MG63 (cell line): ENCODE measurements at regions not wholly inside any gene's neighbourhood (a gene's known extent, or its start where the extent isn't known, plus 50 kb on each side); places are given as distances from the start of the nearest gene placed in this dataset.
"Not testable (repeated sequence)": the region's sequence is repeated elsewhere in the genome, so short reads cannot be mapped to it uniquely, and the experiment has no call there.

Experiments
- DNase-seq: peaks from one replicate; pipeline ENCODE4 v3.0.0-alpha.2; 2020
- H3K27me3 ChIP-seq: fragments of 250-450 bp; sonication (Bioruptor Pico); 2 replicates; pipeline ENCODE4 v1.5.1; 2020; ENCODE audit warnings: mild to moderate bottlenecking, moderate library complexity
- H3K36me3 ChIP-seq: fragments of 250-450 bp; sonication (Bioruptor Pico); 2 replicates; pipeline ENCODE4 v1.5.1; 2020; ENCODE audit warnings: mild to moderate bottlenecking, moderate library complexity
- H3K4me3 ChIP-seq: fragments of 250-450 bp; sonication (Bioruptor Pico); 2 replicates; pipeline ENCODE4 v1.5.1; 2020; ENCODE audit warnings: mild to moderate bottlenecking, moderate library complexity
- H3K9me3 ChIP-seq: fragments of 250-450 bp; sonication (Bioruptor Pico); 2 replicates; pipeline ENCODE4 v1.5.1; 2020; ENCODE audit warnings: mild to moderate bottlenecking, moderate library complexity

DNA sequence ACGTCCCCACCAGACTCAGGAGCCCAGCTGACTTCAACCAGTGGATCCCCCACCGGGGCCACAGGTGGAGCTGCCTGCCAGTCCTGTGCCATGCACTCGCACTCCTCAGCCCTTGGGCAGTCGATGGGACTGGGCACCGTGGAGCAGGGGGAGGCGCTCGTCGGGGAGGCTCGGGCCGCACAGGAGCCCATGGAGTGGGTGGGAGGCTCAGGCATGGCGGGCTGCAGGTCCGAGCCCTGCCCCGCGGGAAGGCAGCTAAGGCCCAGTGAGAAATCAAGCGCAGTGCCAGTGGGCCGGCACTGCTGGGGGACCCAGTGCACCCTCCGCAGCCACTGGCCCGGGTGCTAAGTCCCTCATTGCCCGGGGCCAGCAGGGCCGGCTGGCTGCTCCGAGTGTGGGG lies 52.3 kb upstream of the LRRC30 start:
- not testable (repeated sequence) for H3K27me3 ChIP-seq, H3K36me3 ChIP-seq, DNase-seq, H3K9me3 ChIP-seq, H3K4me3 ChIP-seq

DNA sequence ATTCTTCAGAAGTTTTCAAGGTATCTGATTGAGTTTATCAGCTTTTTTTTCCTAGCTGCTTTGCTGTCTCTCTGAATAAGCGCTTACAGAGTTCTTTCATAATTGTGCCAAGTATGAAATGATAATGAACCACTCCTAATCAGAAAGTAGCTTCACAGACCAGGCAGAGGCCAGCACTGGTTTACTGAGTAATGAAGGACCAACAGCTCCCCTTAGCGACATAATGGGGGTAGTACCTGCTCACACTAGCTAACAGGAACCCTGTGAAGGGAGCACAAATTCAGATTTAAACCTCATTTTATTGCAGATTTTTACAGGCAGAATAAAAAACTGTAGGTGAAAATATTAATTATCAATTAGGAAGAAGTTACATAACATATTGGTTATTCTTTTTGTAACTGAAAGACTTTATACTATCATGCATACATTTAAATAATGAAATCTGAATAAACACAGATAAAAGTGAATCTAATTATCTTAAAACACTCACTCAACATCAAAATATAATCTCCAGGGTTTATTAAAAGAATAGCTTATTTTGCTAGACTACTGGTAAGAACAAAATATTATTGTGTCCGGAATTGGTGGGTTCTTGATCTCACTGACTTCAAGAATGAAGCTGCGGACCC lies 53.7 kb upstream of the LRRC30 start:
- H3K27me3 ChIP-seq, result no peaks in the 10 kb centered on the region
- DNase-seq, result peak; percentile 23
- H3K4me3 ChIP-seq, result no peak overlapping the region
- no peaks in the 10 kb centered on the region for H3K9me3 ChIP-seq
- H3K36me3 ChIP-seq, result no peaks in the 10 kb centered on the region

DNA sequence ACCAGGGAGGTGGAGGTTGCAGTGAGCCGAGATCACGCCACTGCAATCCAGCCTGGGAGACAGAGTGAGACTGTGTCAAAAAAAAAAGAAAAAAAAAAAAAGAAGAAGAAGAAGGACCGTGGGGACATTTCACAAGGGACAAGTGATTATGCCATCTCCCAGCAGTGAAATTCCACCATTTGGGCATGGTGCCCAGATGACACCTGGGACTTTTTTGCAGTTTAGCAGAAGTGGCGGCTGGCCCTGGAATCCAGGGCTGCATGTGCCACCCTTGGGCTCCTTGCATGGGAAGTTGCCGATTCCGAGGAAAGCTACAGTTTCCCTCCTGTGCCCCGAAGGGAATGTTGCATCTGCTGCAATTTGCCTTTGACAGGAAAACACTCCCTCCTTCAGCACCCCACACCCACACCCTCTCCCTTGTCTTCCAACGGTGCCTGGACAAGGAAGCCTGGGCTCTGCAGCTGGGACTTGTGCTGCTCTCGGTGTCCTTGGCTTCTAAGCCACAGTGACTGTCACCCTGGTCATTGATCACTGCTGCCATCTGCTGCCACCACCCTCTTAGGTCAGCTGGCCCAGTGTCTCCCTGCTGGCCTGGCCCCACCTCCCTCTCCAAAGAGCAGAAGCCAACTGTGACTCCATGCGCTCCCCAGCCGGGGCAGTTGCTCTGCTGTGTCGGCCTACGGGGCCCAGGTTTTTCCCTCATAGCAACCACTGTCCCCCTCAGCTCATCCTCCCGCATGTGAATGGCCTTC lies 56.4 kb upstream of the LRRC30 start:
- Histone ChIP-seq H3K36me3 (no peaks in the 10 kb centered on the region), H3K4me3 (no peak overlapping the region), H3K9me3 (no peaks in the 10 kb centered on the region), H3K27me3 (no peaks in the 10 kb centered on the region)
- DNase-seq, result no peak

DNA sequence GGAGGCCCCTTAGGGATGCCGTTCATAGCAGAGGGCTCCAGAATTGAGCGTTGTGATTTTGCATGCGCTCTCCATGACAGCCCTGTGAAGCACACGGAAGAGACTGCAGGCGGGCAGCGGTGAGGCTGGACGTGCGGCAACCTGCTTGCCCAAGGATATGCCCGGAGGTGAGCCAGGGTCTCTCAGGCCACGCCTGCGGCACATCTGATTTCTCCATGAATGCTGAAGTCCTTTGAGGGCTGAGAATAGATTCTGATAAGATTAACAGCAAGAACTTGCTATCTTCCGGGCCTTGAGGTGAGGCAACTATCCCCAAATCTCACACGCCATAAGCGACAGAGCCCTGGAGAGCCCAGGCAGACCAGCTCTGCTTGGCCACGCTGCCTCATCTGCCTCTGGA lies 55.6 kb upstream of the LAMA1 start:
- no peaks in the 10 kb centered on the region for H3K9me3 ChIP-seq
- H3K27me3 ChIP-seq, result no peaks in the 10 kb centered on the region
- no peaks in the 10 kb centered on the region for H3K36me3 ChIP-seq
- DNase-seq, result no peak
- H3K4me3 ChIP-seq, result no peak overlapping the region

DNA sequence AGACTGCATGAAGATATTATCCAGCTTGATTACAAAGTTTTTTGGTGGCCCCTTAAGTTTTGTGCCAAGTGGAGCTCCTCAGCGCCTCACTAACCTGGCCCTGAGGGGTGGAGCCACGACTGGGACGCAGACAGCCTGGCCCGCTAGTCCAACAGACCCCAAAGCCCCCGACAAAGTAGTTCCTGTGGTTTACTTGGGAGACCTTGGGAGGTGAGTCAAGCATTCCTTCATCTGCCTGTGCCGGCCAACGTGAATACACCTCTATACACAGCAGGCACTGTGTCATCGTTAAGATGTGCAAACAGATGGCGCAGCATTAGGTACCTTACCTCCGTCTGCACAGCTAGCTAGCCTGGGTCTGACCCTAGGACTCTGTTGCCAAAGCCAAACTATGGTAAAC lies 55.0 kb upstream of the LAMA1 start:
- Histone ChIP-seq H3K4me3 (no peak overlapping the region), H3K27me3 (no peaks in the 10 kb centered on the region), H3K9me3 (no peaks in the 10 kb centered on the region), H3K36me3 (no peaks in the 10 kb centered on the region)
- DNase-seq, result no peak

DNA sequence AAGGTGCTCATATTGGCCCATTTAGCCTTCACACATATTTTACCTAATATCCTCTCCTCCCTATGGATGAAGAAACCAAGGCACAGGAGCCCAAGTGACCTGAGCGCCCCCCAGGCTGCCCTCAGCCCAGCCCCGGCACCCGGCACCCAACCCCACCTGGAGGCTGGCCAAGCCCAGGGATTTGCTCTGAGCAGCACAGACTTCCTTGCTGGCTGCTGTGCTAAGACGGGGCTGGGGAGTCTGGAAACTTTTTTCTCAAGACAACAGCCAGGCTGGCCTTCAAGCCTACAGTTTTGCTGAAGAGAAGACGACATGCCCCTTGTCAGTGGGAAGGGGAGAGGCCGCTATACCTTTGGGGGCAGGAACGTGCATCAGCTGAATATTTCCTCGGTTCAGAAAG lies 52.7 kb upstream of the LAMA1 start:
- Histone ChIP-seq H3K9me3 (no peaks in the 10 kb centered on the region), H3K4me3 (no peak overlapping the region), H3K36me3 (no peaks in the 10 kb centered on the region), H3K27me3 (no peaks in the 10 kb centered on the region)
- DNase-seq, result no peak

DNA sequence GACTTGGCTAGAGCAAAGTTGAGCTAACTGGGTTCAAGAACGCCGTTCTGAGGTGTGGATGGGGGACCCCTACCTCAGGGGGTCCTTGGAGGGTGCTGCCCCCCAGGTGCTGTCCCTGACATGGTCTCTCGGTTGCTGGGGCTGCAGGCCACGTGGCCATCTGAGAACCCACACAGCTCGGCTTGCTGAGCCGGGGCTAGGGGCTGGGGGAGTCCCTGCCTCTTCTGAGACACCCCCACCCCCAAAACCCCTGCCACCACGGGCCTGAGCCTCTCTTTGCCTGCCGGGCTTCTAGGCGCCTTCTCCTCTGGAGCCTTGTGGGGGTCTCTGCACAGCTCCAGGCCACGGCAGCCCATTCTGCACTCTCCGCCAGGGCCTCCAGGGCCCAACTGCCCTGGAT lies 52.0 kb upstream of the LAMA1 start:
- Histone ChIP-seq H3K36me3 (no peaks in the 10 kb centered on the region), H3K27me3 (no peaks in the 10 kb centered on the region)
- no peak for DNase-seq

DNA sequence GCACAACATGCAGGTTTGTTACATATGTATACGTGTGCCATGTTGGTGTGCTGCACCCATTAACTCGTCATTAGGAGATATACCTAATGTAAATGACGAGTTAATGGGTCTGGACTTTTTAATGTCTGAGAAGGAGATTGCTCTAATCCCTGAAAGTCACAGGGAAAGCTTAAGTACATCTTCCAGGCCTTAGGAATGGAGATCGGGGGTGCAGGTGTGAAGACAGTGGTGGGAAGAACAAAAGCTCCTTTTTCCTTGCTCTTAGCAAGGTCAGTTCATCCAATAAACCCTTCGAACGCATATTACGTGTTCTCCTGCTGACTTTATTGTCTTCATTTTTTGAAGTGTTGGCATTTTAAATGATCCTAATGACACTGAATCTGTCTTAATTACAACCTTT lies 50.8 kb upstream of the LAMA1 start:
- Histone ChIP-seq H3K36me3 (no peaks in the 10 kb centered on the region), H3K27me3 (no peaks in the 10 kb centered on the region), H3K9me3 (no peaks in the 10 kb centered on the region), H3K4me3 (no peak overlapping the region)
- no peak for DNase-seq

More for the DNA sequence above, 52.0 kb upstream of the LAMA1 start:
- no peak overlapping the region for H3K4me3 ChIP-seq
- H3K9me3 ChIP-seq, result no peaks in the 10 kb centered on the region
